CD14-positive monocyte (primary cell): ENCODE measurements at regions not wholly inside any gene's neighbourhood (a gene's known extent, or its start where the extent isn't known, plus 50 kb on each side); places are given as distances from the start of the nearest gene placed in this dataset.

ENCODE experiments used
- DNase-seq, 3 donors: peaks; one replicate each; pipeline ENCODE4 v3.0.0-alpha.2; 2011 to 2022
- H2AFZ ChIP-seq: 2 replicates; pipeline ENCODE4 v1.6.0; 2012; ENCODE audit warnings: mild to moderate bottlenecking, low read depth, low read length, inconsistent platforms; ENCODE audit not compliant: insufficient read depth, poor library complexity, severe bottlenecking
- H3K27ac ChIP-seq, 2 donors: 1 replicate in 1 of 2; 2 replicates in 1 of 2; pipeline ENCODE4 v1.5.1; 2012 to 2013; ENCODE audit warnings: low read length in 2 of 2, control low read depth in 1 of 2, inconsistent platforms in 1 of 2, low read depth in 1 of 2, mild to moderate bottlenecking in 1 of 2
- H3K27me3 ChIP-seq, 2 donors: one replicate each; pipeline versions ENCODE4 v1.6.0 to v1.6.1; 2011 to 2013; ENCODE audit warnings: low read length in 2 of 2; ENCODE audit not compliant: control insufficient read depth in 2 of 2, insufficient read depth in 2 of 2
- H3K36me3 ChIP-seq, 2 donors: replicated peaks in 1 of 2; 1 replicate in 1 of 2; 2 replicates in 1 of 2; pipeline versions ENCODE4 v1.5.1 to v1.6.1; 2012 to 2013; ENCODE audit warnings: low read length in 2 of 2, control low read depth in 1 of 2, inconsistent platforms in 1 of 2, mild to moderate bottlenecking in 1 of 2; ENCODE audit not compliant: insufficient read depth in 2 of 2, control insufficient read depth in 1 of 2
- H3K4me1 ChIP-seq, 2 donors: 1 replicate in 1 of 2; 2 replicates in 1 of 2; pipeline versions ENCODE4 v1.5.1 to v1.6.1; 2012 to 2013; ENCODE audit warnings: low read length in 2 of 2, control low read depth in 1 of 2, inconsistent platforms in 1 of 2, mild to moderate bottlenecking in 1 of 2, moderate library complexity in 1 of 2; ENCODE audit not compliant: insufficient read depth in 2 of 2, control insufficient read depth in 1 of 2
- H3K4me2 ChIP-seq: replicated peaks from 2 replicates; pipeline ENCODE3; 2012; ENCODE audit warnings: low read length, moderate library complexity, mild to moderate bottlenecking; ENCODE audit not compliant: poor library complexity, severe bottlenecking; ENCODE audit errors: extremely low read depth
- H3K4me3 ChIP-seq, 3 experiments: fragments of 200-600 bp in 1 of 3; sonication (generic) in 1 of 3; replicated peaks in 1 of 3; 1 replicate in 2 of 3; 2 replicates in 1 of 3; pipeline ENCODE4 v1.5.1; 2011 to 2013; ENCODE audit warnings: low read length in 3 of 3, mild to moderate bottlenecking in 3 of 3, control low read depth in 2 of 3, low read depth in 2 of 3, inconsistent platforms in 1 of 3, moderate library complexity in 1 of 3
- H3K79me2 ChIP-seq: 2 replicates; pipeline ENCODE4 v1.6.0; 2012; ENCODE audit warnings: mild to moderate bottlenecking, control low read depth, inconsistent platforms, low read length, moderate library complexity; ENCODE audit not compliant: insufficient read depth
- H3K9ac ChIP-seq: 2 replicates; pipeline ENCODE4 v1.6.0; 2017; ENCODE audit warnings: low read length, mild to moderate bottlenecking; ENCODE audit not compliant: insufficient read depth, poor library complexity, severe bottlenecking
- H3K9me3 ChIP-seq, 2 donors: replicated peaks in 1 of 2; 1 replicate in 1 of 2; 2 replicates in 1 of 2; pipeline versions ENCODE4 v1.5.1 to v1.6.1; 2012 to 2013; ENCODE audit warnings: low read length in 2 of 2, control low read depth in 1 of 2; ENCODE audit not compliant: control insufficient read depth in 1 of 2, insufficient read depth in 1 of 2
- H4K20me1 ChIP-seq: 2 replicates; pipeline ENCODE4 v1.6.0; 2012; ENCODE audit warnings: mild to moderate bottlenecking, low read length, control low read depth, moderate library complexity; ENCODE audit not compliant: insufficient read depth
- H3K27ac Mint-ChIP-seq, 7 donors: one replicate each; pipeline ENCODE4 v1.8.0; 2020; ENCODE audit warnings: mild to moderate bottlenecking in 7 of 7, mixed read lengths in 7 of 7, moderate library complexity in 6 of 7, inconsistent platforms in 2 of 7
- H3K27me3 Mint-ChIP-seq, 3 donors: one replicate each; pipeline ENCODE4 v1.8.0; 2021 to 2022; ENCODE audit warnings: low read depth in 3 of 3, mild to moderate bottlenecking in 3 of 3, mixed read lengths in 3 of 3, moderate library complexity in 3 of 3, inconsistent platforms in 1 of 3
- H3K36me3 Mint-ChIP-seq, 2 donors: one replicate each; pipeline ENCODE4 v1.8.0; 2020; ENCODE audit warnings: mixed read lengths in 2 of 2, inconsistent platforms in 1 of 2, mild to moderate bottlenecking in 1 of 2
- H3K4me1 Mint-ChIP-seq: one replicate; pipeline ENCODE4 v1.8.0; 2020; ENCODE audit warnings: mild to moderate bottlenecking, mixed read lengths
- H3K4me3 Mint-ChIP-seq, 2 donors: one replicate each; pipeline ENCODE4 v1.8.0; 2020; ENCODE audit warnings: mild to moderate bottlenecking in 2 of 2, mixed read lengths in 2 of 2, moderate library complexity in 1 of 2
- H3K9me3 Mint-ChIP-seq, 7 donors: one replicate each; pipeline ENCODE4 v1.8.0; 2020 to 2022; ENCODE audit warnings: mixed read lengths in 7 of 7, mild to moderate bottlenecking in 6 of 7, moderate library complexity in 6 of 7, inconsistent platforms in 2 of 7
- CTCF ChIP-seq: fragments of 200-600 bp; IDR thresholded peaks from one replicate; pipeline ENCODE4 v1.8.0; 2022; ENCODE audit warnings: antibody characterized with exemption, mild to moderate bottlenecking
- WGBS: methylation state at CpG from one replicate; pipeline ENCODE4 v1.1.5; 2013; ENCODE audit warnings: missing lambda C conversion rate; ENCODE audit not compliant: insufficient coverage; 5-methylcytosine and 5-hydroxymethylcytosine counted together
- intact Hi-C, 2 donors: fragments of 100-400 bp; cut with micrococcal nuclease; formaldehyde crosslinking; loops; one replicate each; pipeline versions ENCODE4 v1.15.0 to v1.15.1; 2023

DNA sequence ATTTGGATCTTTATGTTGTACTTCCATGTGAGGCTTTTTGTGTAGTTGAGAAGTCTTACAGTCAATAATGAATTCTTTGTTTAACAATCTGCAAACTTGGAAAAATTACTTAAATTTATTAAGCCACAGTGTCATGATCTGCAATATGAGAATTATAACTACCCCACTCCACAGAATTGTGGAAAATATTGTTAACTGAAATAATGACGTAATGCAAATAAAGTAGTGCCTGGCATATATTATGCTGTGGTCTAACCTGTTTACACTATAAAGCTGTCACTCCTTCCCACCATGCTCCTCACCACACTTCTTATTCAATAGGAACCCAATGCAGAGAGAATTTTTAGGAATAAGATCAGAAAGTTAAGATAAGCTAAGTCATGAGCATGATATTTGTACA, 632.1 kb upstream of the GALNTL6 start:
- Mint-ChIP-seq H3K27ac (no peak overlapping the region), H3K27me3 (peaks cover 0 to 2% (median 0%) of the 10 kb centered on the region in 3 donors), H3K4me1 (no peaks in the 10 kb centered on the region), H3K36me3 (no peaks in the 10 kb centered on the region), H3K9me3 (peaks cover 0 to 4% (median 1%) of the 10 kb centered on the region in 7 donors), H3K4me3 (no peak overlapping the region)
- Histone ChIP-seq H3K27me3 (no peaks in the 10 kb centered on the region), H3K36me3 (no peaks in the 10 kb centered on the region), H3K27ac (no peak overlapping the region), H3K4me2 (no peak overlapping the region), H3K4me1 (no peaks in the 10 kb centered on the region), H3K9me3 (no peaks in the 10 kb centered on the region), H3K4me3 (no peak overlapping the region), H4K20me1 (no peaks in the 10 kb centered on the region), H3K79me2 (no peaks in the 10 kb centered on the region), H2AFZ (no peak overlapping the region), H3K9ac (no peak overlapping the region)
- no peak for TF ChIP-seq CTCF
- WGBS: no CpG with 5 or more reads among the region's 1 CpG
- intact Hi-C loops: no loop called here
- DNase-seq: no peak

DNA sequence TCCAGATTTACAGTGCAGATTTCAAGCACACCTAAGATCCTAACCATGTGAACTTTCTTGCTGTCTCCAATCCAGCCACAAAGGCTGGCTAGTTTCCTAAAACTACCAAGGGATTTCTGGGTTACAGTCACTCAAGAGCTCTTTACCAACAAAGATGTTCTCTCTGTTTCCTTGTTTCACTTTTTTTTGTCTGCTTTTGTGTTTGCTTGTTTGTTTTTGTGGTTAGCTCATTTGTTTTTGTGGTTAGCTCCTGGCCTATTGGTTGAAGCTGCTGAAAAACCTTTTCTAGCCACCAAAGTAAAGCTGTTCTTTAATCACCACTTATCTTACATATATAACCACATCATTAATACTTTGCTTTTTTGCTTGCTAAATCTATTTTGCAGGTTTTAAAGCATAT, 642.5 kb upstream of the GALNTL6 start:
- no peaks in the 10 kb centered on the region for H3K36me3 ChIP-seq
- intact Hi-C loops: no loop called here
- no peaks in the 10 kb centered on the region for H3K27me3 ChIP-seq
- H3K27ac Mint-ChIP-seq: no peak overlapping the region
- no peaks in the 10 kb centered on the region for H4K20me1 ChIP-seq
- no peak overlapping the region for H3K4me3 Mint-ChIP-seq
- no peaks in the 10 kb centered on the region for H3K4me1 ChIP-seq
- no peak overlapping the region for H3K27ac ChIP-seq
- H3K79me2 ChIP-seq: no peaks in the 10 kb centered on the region
- H3K9me3 ChIP-seq: peaks cover 3 to 8% of the 10 kb centered on the region in 2 donors
- no peaks in the 10 kb centered on the region for H3K4me1 Mint-ChIP-seq
- H3K4me2 ChIP-seq: no peak overlapping the region
- H3K9me3 Mint-ChIP-seq: peaks cover 0 to 10% (median 5%) of the 10 kb centered on the region in 7 donors
- H3K27me3 Mint-ChIP-seq: peaks cover 0 to 2% (median 0%) of the 10 kb centered on the region in 3 donors
- H3K9ac ChIP-seq: no peak overlapping the region
- H3K4me3 ChIP-seq: no peak overlapping the region
- no peak for TF ChIP-seq CTCF
- no peak for DNase-seq
- H2AFZ ChIP-seq: no peak overlapping the region
- H3K36me3 Mint-ChIP-seq: no peaks in the 10 kb centered on the region
